HG02571 (cell line): ENCODE measurements at regions not wholly inside any gene's neighbourhood (a gene's known extent, or its start where the extent isn't known, plus 50 kb on each side); places are given as distances from the start of the nearest gene placed in this dataset.
"Not testable (repeated sequence)": the region's sequence is repeated elsewhere in the genome, so short reads cannot be mapped to it uniquely, and the experiment has no call there.

Experiments used
- ATAC-seq: cut with Tn5 transposase; IDR thresholded peaks from one replicate; pipeline ENCODE4 v1.9.1; 2021; ENCODE audit warnings: mild to moderate bottlenecking, moderate library complexity; ENCODE audit not compliant: unreplicated experiment

GRCh38 chr13:109702030-109702597 is 84.3 kb downstream of the IRS2 start:
- not testable (repeated sequence) for ATAC-seq

- ATAC-seq, result no peak
These were observed 86.2 kb downstream of the IRS2 start for GRCh38 chr13:109700176-109700575.

GRCh38 chr13:109699628-109700071 is 86.7 kb downstream of the IRS2 start:
- no peak for ATAC-seq

- ATAC-seq, result no peak
These were observed 87.6 kb downstream of the IRS2 start for GRCh38 chr13:109698779-109699178.

GRCh38 chr13:109697936-109698335 is 88.4 kb downstream of the IRS2 start:
- no peak for ATAC-seq

- no peak for ATAC-seq
These were observed 90.8 kb downstream of the IRS2 start for GRCh38 chr13:109695402-109696190.

- ATAC-seq, result no peak
These were observed 91.4 kb downstream of the IRS2 start for GRCh38 chr13:109694972-109695371.

GRCh38 chr13:109693213-109693612 is 93.2 kb downstream of the IRS2 start:
- ATAC-seq, result no peak

GRCh38 chr13:109691689-109692088 is 94.7 kb downstream of the IRS2 start:
- no peak for ATAC-seq

GRCh38 chr13:109687559-109688448 is 98.6 kb downstream of the IRS2 start:
- ATAC-seq, result no peak

GRCh38 chr13:109685203-109685602 is 101.2 kb downstream of the IRS2 start:
- ATAC-seq, result no peak

- ATAC-seq, result no peak
These were observed 101.6 kb downstream of the IRS2 start for GRCh38 chr13:109684824-109685202.

GRCh38 chr13:109684084-109684823 is 102.1 kb downstream of the IRS2 start:
- no peak for ATAC-seq

- ATAC-seq, result no peak
These were observed 103.7 kb downstream of the IRS2 start for GRCh38 chr13:109682534-109683244.

GRCh38 chr13:109680930-109681329 is 105.5 kb downstream of the IRS2 start:
- ATAC-seq, result no peak

- ATAC-seq, result no peak
These were observed 106.1 kb downstream of the IRS2 start for GRCh38 chr13:109680288-109680687.

- no peak for ATAC-seq
These were observed 107.9 kb downstream of the IRS2 start for GRCh38 chr13:109678459-109678858.

GRCh38 chr13:109677206-109677605 is 109.2 kb downstream of the IRS2 start:
- no peak for ATAC-seq

- no peak for ATAC-seq
These were observed 112.9 kb downstream of the IRS2 start for GRCh38 chr13:109673477-109673876.

- ATAC-seq, result no peak
These were observed 113.8 kb downstream of the IRS2 start for GRCh38 chr13:109672545-109672944.
